OCI-LY7 (cell line): ENCODE measurements at regions not wholly inside any gene's neighbourhood (a gene's known extent, or its start where the extent isn't known, plus 50 kb on each side); places are given as distances from the start of the nearest gene placed in this dataset.

Source experiments
- EZH2phosphoT487 ChIP-seq: fragments of 200-600 bp; sonication (generic); IDR thresholded peaks from 2 replicates; pipeline ENCODE4 v1.6.1; 2018; ENCODE audit warnings: low read depth, borderline replicate concordance, mild to moderate bottlenecking, mixed run types, antibody characterized with exemption, low read length, moderate library complexity, mixed read lengths
- TF ChIP-seq, protein P1 (sequence below): fragments of 200-600 bp; sonication (generic); conservative IDR thresholded peaks from 2 replicates; pipeline ENCODE4 v1.5.1; 2014; ENCODE audit warnings: mild to moderate bottlenecking, antibody characterized with exemption, low read length, moderate library complexity, mixed read lengths

DNA sequence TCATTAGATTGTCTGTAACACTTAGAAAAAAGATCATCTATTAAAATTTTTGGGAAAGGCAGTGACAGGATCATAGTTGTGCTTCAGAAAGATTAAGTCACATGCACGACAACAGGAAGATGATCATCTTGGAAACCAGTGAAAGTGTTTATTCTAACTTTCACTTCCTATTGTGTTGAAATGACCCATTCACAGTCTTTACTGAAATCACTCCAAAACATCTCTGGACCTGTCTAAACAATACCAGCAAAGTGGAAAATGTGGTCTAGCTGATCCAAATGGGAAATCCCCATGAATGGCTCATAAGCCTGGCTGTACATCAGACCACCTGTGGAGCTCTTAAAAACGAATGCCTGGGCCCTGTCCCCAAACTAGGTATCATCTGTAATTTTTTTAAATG is 111.1 kb upstream of the ETV3 start:
- TF ChIP-seq, protein P1, sequence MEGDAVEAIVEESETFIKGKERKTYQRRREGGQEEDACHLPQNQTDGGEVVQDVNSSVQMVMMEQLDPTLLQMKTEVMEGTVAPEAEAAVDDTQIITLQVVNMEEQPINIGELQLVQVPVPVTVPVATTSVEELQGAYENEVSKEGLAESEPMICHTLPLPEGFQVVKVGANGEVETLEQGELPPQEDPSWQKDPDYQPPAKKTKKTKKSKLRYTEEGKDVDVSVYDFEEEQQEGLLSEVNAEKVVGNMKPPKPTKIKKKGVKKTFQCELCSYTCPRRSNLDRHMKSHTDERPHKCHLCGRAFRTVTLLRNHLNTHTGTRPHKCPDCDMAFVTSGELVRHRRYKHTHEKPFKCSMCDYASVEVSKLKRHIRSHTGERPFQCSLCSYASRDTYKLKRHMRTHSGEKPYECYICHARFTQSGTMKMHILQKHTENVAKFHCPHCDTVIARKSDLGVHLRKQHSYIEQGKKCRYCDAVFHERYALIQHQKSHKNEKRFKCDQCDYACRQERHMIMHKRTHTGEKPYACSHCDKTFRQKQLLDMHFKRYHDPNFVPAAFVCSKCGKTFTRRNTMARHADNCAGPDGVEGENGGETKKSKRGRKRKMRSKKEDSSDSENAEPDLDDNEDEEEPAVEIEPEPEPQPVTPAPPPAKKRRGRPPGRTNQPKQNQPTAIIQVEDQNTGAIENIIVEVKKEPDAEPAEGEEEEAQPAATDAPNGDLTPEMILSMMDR = no peak
- TF ChIP-seq EZH2phosphoT487 = no peak
